ENCODE measurements at regions not wholly inside any gene's neighbourhood (a gene's known extent, or its start where the extent isn't known, plus 50 kb on each side); places are given as distances from the start of the nearest gene placed in this dataset.
"Not testable (repeated sequence)": the region's sequence is repeated elsewhere in the genome, so short reads cannot be mapped to it uniquely, and the experiment has no call there.

DNA sequence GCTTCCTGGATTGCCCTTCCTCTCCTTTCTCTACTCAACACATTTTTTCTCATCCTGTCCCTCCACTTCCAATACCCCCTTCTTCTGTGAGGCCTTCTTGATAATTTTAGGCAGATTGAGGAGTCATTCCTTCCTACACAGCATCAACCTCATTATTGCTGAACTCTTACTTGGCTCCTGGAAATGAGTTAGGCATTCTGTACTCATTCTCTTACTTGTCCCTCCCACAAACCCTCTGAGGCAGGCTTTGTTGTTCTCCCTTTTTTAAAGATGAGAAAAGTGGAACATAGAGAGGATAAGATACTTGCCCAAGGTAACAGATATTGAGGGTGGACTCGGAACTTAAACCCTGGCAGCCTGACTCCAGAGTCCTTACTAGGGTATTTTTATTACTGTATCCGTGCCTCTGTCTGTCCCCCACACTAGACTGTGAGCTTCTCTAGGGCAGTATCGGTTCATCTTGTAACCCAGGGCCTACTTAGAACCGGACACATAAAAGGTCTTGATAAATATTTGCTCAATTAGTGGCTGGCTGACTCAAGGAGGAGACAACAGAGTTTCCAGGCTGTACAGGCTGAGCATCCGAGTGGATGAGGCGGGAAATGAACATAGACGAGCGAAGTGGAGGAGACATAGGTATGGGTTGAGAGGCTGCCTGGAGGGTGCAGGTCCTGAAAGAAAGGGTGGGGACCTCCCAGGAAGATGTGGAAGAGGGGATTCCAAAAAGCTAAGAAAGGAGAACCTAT, 148.7 kb upstream of the ATP2B2 start:
- DNase-seq (no peak), ATAC-seq (no peak)
- no peaks in the 10 kb centered on the region for H3K9me3 ChIP-seq (ENCODE audit: control insufficient read depth, insufficient read depth, low read length)
- H3K4me3 ChIP-seq (ENCODE audit: low read length): no peak overlapping the region
- Mint-ChIP-seq H3K27ac (no peak overlapping the region), H3K4me1 (no peaks in the 10 kb centered on the region), H3K4me3 (no peak overlapping the region), H3K27me3 (ENCODE audit: low read depth in 2 of 2) (peaks cover 21 to 30% of the 10 kb centered on the region in 2 donors), H3K9me3 (peaks cover 0 to 2% of the 10 kb centered on the region in 2 donors), H3K36me3 (no peaks in the 10 kb centered on the region)
- 85% methylated on average over 8 of the region's 8 CpGs for WGBS (ENCODE audit: insufficient coverage)
- no peak overlapping the region for H3K27ac ChIP-seq (ENCODE audit: low read length)
- TF ChIP-seq, protein P1, sequence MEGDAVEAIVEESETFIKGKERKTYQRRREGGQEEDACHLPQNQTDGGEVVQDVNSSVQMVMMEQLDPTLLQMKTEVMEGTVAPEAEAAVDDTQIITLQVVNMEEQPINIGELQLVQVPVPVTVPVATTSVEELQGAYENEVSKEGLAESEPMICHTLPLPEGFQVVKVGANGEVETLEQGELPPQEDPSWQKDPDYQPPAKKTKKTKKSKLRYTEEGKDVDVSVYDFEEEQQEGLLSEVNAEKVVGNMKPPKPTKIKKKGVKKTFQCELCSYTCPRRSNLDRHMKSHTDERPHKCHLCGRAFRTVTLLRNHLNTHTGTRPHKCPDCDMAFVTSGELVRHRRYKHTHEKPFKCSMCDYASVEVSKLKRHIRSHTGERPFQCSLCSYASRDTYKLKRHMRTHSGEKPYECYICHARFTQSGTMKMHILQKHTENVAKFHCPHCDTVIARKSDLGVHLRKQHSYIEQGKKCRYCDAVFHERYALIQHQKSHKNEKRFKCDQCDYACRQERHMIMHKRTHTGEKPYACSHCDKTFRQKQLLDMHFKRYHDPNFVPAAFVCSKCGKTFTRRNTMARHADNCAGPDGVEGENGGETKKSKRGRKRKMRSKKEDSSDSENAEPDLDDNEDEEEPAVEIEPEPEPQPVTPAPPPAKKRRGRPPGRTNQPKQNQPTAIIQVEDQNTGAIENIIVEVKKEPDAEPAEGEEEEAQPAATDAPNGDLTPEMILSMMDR (IDR thresholded peaks at IDR 0.05): no peak
- H3K27me3 ChIP-seq (ENCODE audit: control insufficient read depth, insufficient read depth, low read length): no peaks in the 10 kb centered on the region
- H3K36me3 ChIP-seq (ENCODE audit: control insufficient read depth, insufficient read depth, low read length): no peaks in the 10 kb centered on the region
- H3K4me1 ChIP-seq (ENCODE audit: control insufficient read depth, insufficient read depth, low read length): no peaks in the 10 kb centered on the region
- intact Hi-C loops (cut with micrococcal nuclease): no loop called here

DNA sequence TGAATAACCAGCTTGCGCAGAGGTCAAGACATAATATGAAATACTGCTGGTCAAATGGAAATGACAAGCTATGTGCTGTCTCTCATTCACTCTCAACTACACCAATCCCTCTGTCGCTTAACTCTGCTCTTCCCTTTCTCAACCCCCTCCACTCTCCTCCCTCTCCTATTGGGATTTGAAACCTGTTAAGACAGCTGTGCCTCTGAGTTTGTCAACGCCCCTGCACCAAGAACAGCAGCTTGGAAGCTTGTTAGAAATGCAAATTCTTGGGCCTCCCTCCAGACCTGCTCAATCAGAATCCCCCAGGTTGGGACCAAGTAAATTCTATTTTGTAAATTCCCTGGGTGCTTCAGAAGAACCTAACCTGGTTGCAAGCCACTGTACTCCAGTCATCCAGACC, 149.7 kb upstream of the ATP2B2 start:
- no peaks in the 10 kb centered on the region for H3K36me3 Mint-ChIP-seq
- Histone ChIP-seq H3K4me1 (ENCODE audit: control insufficient read depth, insufficient read depth, low read length) (no peaks in the 10 kb centered on the region), H3K27ac (ENCODE audit: low read length) (no peak overlapping the region), H3K9me3 (ENCODE audit: control insufficient read depth, insufficient read depth, low read length) (no peaks in the 10 kb centered on the region), H3K27me3 (ENCODE audit: control insufficient read depth, insufficient read depth, low read length) (no peaks in the 10 kb centered on the region), H3K4me3 (ENCODE audit: low read length) (no peak overlapping the region), H3K36me3 (ENCODE audit: control insufficient read depth, insufficient read depth, low read length) (no peaks in the 10 kb centered on the region)
- H3K4me1 Mint-ChIP-seq: no peaks in the 10 kb centered on the region
- H3K9me3 Mint-ChIP-seq: peaks cover 0 to 2% of the 10 kb centered on the region in 2 donors
- peaks cover 21 to 30% of the 10 kb centered on the region in 2 donors for H3K27me3 Mint-ChIP-seq (ENCODE audit: low read depth in 2 of 2)
- intact Hi-C loops (cut with micrococcal nuclease): no loop called here
- no peak for ATAC-seq
- no peak overlapping the region for H3K4me3 Mint-ChIP-seq
- TF ChIP-seq, protein P1 (IDR thresholded peaks at IDR 0.05): no peak
- no peak for DNase-seq
- no peak overlapping the region for H3K27ac Mint-ChIP-seq
- WGBS (ENCODE audit: insufficient coverage): 60% methylated on average over 3 of the region's 3 CpGs

DNA sequence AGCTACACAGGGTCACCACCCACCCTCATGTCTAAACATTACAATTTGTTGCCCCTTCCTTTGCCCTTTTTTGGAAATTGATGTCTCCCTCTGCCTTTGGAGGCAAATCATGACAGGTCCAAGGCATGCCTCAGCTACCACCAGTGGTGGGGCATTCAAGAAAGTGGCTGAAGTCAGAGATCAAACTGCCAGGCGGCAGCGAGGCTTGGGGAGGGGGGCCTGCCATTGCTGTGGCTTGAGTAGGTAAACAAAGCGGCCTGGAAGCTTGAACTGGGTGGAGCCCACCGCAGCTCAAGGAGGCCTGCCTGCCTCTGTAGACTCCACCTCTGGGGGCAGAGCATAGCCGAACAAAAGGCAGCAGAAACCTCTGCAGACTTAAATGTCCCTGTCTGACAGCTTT, 152.0 kb upstream of the ATP2B2 start:
- H3K9me3 Mint-ChIP-seq; intact Hi-C loops (cut with micrococcal nuclease); H3K27ac Mint-ChIP-seq; H3K36me3 Mint-ChIP-seq; H3K4me3 Mint-ChIP-seq; H3K4me3 ChIP-seq (ENCODE audit: low read length); H3K36me3 ChIP-seq (ENCODE audit: control insufficient read depth, insufficient read depth, low read length); H3K27ac ChIP-seq (ENCODE audit: low read length); H3K27me3 ChIP-seq (ENCODE audit: control insufficient read depth, insufficient read depth, low read length); DNase-seq; ATAC-seq; H3K9me3 ChIP-seq (ENCODE audit: control insufficient read depth, insufficient read depth, low read length); H3K4me1 Mint-ChIP-seq; H3K4me1 ChIP-seq (ENCODE audit: control insufficient read depth, insufficient read depth, low read length): not testable (repeated sequence)
- WGBS (ENCODE audit: insufficient coverage): 92% methylated on average over 3 of the region's 5 CpGs
- H3K27me3 Mint-ChIP-seq (ENCODE audit: low read depth in 2 of 2): peaks cover 21 to 40% of the 10 kb centered on the region in 2 donors

DNA sequence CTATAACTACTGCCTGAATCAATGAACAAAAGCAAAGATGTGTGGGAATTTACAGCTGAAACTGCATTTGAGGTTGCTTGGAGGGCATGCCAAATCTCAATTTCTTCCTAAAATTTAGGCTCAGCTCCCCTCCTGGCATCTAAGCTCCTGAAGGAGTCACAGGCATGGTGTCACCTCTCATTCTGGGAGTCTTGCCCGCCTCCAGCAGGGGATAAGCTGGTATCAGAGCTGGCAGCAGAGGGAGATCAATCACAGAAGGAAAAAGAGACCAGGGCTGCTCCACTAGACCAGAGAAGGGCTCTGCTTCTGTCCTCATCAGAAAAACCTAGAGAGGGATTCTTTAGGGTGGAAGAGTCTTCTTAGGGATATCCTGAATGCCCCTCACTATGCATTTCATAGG, 150.4 kb upstream of the SLC6A11 start:
- Mint-ChIP-seq H3K27ac (no peak overlapping the region), H3K4me1 (peaks cover 9 to 10% of the 10 kb centered on the region in 2 donors), H3K27me3 (ENCODE audit: low read depth in 2 of 2) (peaks cover 9 to 33% of the 10 kb centered on the region in 2 donors), H3K36me3 (no peaks in the 10 kb centered on the region), H3K4me3 (no peak overlapping the region), H3K9me3 (no peaks in the 10 kb centered on the region)
- Histone ChIP-seq H3K4me3 (ENCODE audit: low read length) (no peak overlapping the region), H3K27ac (ENCODE audit: low read length) (no peak overlapping the region), H3K36me3 (ENCODE audit: control insufficient read depth, insufficient read depth, low read length) (no peaks in the 10 kb centered on the region), H3K4me1 (ENCODE audit: control insufficient read depth, insufficient read depth, low read length) (no peaks in the 10 kb centered on the region), H3K9me3 (ENCODE audit: control insufficient read depth, insufficient read depth, low read length) (no peaks in the 10 kb centered on the region), H3K27me3 (ENCODE audit: control insufficient read depth, insufficient read depth, low read length) (no peaks in the 10 kb centered on the region)
- intact Hi-C loops (cut with micrococcal nuclease): no loop called here
- 92% methylated on average over 1 of the region's 1 CpG for WGBS (ENCODE audit: insufficient coverage)
- DNase-seq (no peak), ATAC-seq (no peak)
- TF ChIP-seq, protein P1 (IDR thresholded peaks at IDR 0.05): no peak
